ENCODE measurements at regions not wholly inside any gene's neighbourhood (a gene's known extent, or its start where the extent isn't known, plus 50 kb on each side); places are given as distances from the start of the nearest gene placed in this dataset.

DNA sequence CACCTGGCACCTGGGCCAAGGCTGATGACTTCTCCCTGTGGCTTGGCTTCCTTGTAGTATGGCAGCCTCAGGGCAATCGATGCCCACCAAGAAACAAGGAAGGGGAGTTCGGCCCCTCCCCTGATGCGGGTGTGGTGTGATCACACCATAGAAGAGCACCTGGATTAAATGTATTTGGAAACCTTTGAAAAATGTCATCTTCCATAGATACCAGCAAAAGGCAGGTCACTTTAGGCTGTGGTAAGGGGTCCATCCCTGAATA lies 198.2 kb downstream of the CYP26B1 start:
- intact Hi-C loops (cut with DNase I; ENCODE audit: low total_unique reads): no loop called here
- Histone ChIP-seq H3K36me3 (no peaks in the 10 kb centered on the region), H3K27ac (no peak overlapping the region), H3K4me1 (peaks cover 0 to 17% (median 0%) of the 10 kb centered on the region in 6 donors), H3K27me3 (replicated peaks in 1 of 7) (no peaks in the 10 kb centered on the region), H3K9me3 (no peaks in the 10 kb centered on the region), H3K4me3 (no peak overlapping the region)
- TF ChIP-seq POLR2A (IDR thresholded peaks at IDR 0.05) (no peak), POLR2AphosphoS5 (IDR thresholded peaks at IDR 0.05) (no peak)
- TF ChIP-seq, protein P1, sequence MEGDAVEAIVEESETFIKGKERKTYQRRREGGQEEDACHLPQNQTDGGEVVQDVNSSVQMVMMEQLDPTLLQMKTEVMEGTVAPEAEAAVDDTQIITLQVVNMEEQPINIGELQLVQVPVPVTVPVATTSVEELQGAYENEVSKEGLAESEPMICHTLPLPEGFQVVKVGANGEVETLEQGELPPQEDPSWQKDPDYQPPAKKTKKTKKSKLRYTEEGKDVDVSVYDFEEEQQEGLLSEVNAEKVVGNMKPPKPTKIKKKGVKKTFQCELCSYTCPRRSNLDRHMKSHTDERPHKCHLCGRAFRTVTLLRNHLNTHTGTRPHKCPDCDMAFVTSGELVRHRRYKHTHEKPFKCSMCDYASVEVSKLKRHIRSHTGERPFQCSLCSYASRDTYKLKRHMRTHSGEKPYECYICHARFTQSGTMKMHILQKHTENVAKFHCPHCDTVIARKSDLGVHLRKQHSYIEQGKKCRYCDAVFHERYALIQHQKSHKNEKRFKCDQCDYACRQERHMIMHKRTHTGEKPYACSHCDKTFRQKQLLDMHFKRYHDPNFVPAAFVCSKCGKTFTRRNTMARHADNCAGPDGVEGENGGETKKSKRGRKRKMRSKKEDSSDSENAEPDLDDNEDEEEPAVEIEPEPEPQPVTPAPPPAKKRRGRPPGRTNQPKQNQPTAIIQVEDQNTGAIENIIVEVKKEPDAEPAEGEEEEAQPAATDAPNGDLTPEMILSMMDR (IDR thresholded peaks at IDR 0.05 in 8 of 11, conservative IDR thresholded peaks at IDR 0.05 in 3 of 11): no peak
- no peak for DNase-seq
- WGBS, 5 donors: 87 to 96% (median 89%) methylated on average over 3 of the region's 3 CpGs

DNA sequence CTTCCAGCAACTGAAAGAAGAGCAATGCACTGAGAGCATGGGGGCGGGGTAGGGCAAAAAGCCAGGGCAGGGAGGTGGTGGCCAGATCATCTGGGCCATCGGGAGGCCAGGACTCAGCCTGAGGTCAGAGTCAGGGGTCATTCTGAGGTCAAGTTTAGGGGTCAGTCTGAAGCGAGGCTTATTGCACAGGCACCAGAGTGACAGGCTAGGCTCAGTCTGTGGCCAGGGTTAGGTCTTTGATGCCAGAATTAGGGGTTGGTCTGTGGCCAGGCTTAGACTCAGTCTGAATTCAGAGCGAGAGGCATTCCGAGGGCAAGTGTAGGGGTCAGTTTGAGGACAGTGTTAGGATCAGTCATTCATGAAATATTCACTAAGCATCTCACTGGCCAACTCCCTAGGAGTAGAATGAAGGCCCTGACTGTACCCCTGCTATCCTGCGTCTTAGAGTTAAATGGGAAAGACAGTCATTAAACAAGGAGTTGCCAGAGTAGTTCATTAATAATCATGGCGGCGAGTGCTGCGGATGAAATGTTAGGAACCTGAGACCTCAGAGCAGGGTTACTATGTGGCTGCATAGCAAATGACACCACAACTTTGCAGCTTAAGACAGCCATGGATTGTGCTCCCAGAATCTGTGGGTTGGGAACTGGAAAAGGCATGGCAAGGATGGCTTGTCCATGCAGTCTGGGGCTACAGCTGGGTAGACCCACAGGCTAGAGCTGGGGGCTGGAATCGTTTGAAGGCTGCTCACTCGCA lies 198.7 kb downstream of the CYP26B1 start:
- H3K36me3 ChIP-seq: no peaks in the 10 kb centered on the region
- H3K9me3 ChIP-seq: no peaks in the 10 kb centered on the region
- H3K4me1 ChIP-seq: peaks cover 0 to 17% (median 0%) of the 10 kb centered on the region in 6 donors
- no peak for TF ChIP-seq POLR2A (IDR thresholded peaks at IDR 0.05)
- TF ChIP-seq POLR2AphosphoS5 (IDR thresholded peaks at IDR 0.05): peak in 2 of 3 donors; percentile 13 to 53
- TF ChIP-seq, protein P1 (IDR thresholded peaks at IDR 0.05 in 8 of 11, conservative IDR thresholded peaks at IDR 0.05 in 3 of 11): no peak
- DNase-seq: no peak
- H3K27me3 ChIP-seq (replicated peaks in 1 of 7): no peaks in the 10 kb centered on the region
- intact Hi-C loops (cut with DNase I; ENCODE audit: low total_unique reads): no loop called here
- no peak overlapping the region for H3K4me3 ChIP-seq
- 76 to 84% (median 79%) methylated on average over 11 of the region's 11 CpGs for whole genome bisulfite sequencing, 5 donors
- no peak overlapping the region for H3K27ac ChIP-seq

DNA sequence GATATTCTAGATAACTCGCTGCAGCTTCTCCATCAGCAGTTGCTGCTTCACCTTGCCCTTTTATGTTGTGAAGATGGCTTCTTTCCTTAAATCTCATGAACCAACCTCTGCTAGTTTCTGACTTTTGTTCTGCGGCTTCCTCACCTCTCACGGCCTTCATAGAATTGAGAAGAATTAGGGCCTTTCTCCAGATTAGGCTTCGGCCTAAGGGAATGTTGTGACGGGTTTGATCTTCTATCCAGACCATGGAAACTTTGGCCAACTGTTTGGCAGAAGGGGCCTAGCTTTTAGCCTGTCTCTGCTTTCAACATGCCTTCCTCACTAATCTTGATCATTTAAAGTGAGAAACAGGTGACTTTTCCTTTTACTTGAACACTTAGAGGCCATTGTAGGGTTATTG lies 199.9 kb downstream of the CYP26B1 start:
- TF ChIP-seq POLR2A (IDR thresholded peaks at IDR 0.05): no peak
- TF ChIP-seq, protein P1 (IDR thresholded peaks at IDR 0.05 in 8 of 11, conservative IDR thresholded peaks at IDR 0.05 in 3 of 11): no peak
- TF ChIP-seq POLR2AphosphoS5 (IDR thresholded peaks at IDR 0.05): no peak
- H3K36me3 ChIP-seq: no peaks in the 10 kb centered on the region
- no peak overlapping the region for H3K4me3 ChIP-seq
- H3K27me3 ChIP-seq (replicated peaks in 1 of 7): no peaks in the 10 kb centered on the region
- no peak overlapping the region for H3K27ac ChIP-seq
- no peak for DNase-seq
- H3K4me1 ChIP-seq: peaks cover 0 to 17% (median 0%) of the 10 kb centered on the region in 6 donors
- 90 to 97% (median 94%) methylated on average over 5 of the region's 5 CpGs for WGBS, 5 donors
- intact Hi-C loops (cut with DNase I; ENCODE audit: low total_unique reads): no loop called here
- no peaks in the 10 kb centered on the region for H3K9me3 ChIP-seq

DNA sequence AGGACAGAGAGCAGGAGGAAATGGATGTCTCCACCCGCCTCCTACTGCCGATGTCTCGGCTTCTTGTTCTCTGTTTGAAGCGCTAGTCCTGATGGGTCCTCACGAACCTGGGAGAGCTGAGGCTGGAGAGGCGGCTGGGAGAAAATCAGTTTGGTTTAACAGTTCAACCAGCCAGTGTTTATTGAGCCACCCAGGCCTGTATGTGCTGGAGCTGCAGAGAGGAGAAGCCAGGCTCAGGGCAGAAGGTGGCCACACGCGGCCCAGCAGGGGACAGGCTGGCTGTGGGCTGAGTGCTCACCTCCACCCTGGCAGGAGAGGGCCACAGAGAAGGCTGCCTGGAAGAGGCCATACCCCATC lies 202.1 kb downstream of the CYP26B1 start:
- no peak for DNase-seq
- H3K9me3 ChIP-seq: no peaks in the 10 kb centered on the region
- H3K4me3 ChIP-seq: no peak overlapping the region
- H3K27ac ChIP-seq: no peak overlapping the region
- WGBS, 5 donors: 84 to 90% (median 87%) methylated on average over 8 of the region's 8 CpGs
- no peaks in the 10 kb centered on the region for H3K36me3 ChIP-seq
- intact Hi-C loops (cut with DNase I; ENCODE audit: low total_unique reads): no loop called here
- peaks cover 0 to 7% (median 0%) of the 10 kb centered on the region in 6 donors for H3K4me1 ChIP-seq
- no peak for TF ChIP-seq POLR2A (IDR thresholded peaks at IDR 0.05)
- TF ChIP-seq POLR2AphosphoS5 (IDR thresholded peaks at IDR 0.05): no peak
- TF ChIP-seq, protein P1 (IDR thresholded peaks at IDR 0.05 in 8 of 11, conservative IDR thresholded peaks at IDR 0.05 in 3 of 11): no peak
- H3K27me3 ChIP-seq (replicated peaks in 1 of 7): no peaks in the 10 kb centered on the region

Measured in spleen (tissue), 11 donors.